ENCODE measurements at regions not wholly inside any gene's neighbourhood (a gene's known extent, or its start where the extent isn't known, plus 50 kb on each side); places are given as distances from the start of the nearest gene placed in this dataset.

DNA sequence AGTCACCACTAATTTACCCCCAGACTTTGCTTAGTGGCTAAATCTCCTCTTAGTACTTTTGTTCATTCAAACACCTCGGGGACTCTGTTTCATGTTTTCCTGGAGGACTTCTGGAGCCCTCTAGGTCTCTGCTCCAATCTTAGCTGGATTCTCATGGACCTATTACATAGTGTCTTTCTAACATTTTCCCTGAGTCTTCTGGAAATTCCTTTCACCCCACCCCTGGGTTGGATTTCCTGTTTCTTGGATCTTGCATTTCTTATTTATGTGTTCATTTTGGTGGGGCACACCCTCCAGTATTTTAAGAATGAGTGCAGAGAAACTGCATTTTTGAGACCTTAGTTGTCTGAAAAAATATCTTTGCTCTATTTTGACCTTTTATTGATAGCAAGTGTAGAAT, 220.1 kb downstream of the BLID start:
- H3K18ac ChIP-seq (ENCODE audit: insufficient read length, low read depth, low read length): no peak overlapping the region
- H3K56ac ChIP-seq (ENCODE audit: insufficient read length, low read depth, low read length): no peak overlapping the region
- H3K9ac ChIP-seq (ENCODE audit: extremely low read depth, insufficient read length, low read length): no peak overlapping the region
- H4K5ac ChIP-seq (ENCODE audit: insufficient read length, low read depth, low read length): no peak overlapping the region
- H3K4me3 Mint-ChIP-seq: no peak overlapping the region
- H3K27ac ChIP-seq (ENCODE audit: insufficient read length, low read depth, low read length): no peak overlapping the region
- H3K4me1 ChIP-seq (ENCODE audit: insufficient read depth, low read length): no peaks in the 10 kb centered on the region
- H2AK5ac ChIP-seq (ENCODE audit: insufficient read length, low read length): no peak overlapping the region
- no peaks in the 10 kb centered on the region for H3K23me2 ChIP-seq (ENCODE audit: insufficient read length, low read depth, low read length, poor library complexity, severe bottlenecking)
- no peaks in the 10 kb centered on the region for H4K20me1 ChIP-seq (ENCODE audit: control insufficient read depth, insufficient read depth, insufficient read length)
- H2BK15ac ChIP-seq (ENCODE audit: low read depth, low read length): no peak overlapping the region
- H3K9me3 Mint-ChIP-seq: no peaks in the 10 kb centered on the region; a peak in 1 of 5 replicates
- H3K79me1 ChIP-seq (ENCODE audit: insufficient read depth, low read depth, low read length, poor library complexity, severe bottlenecking): no peaks in the 10 kb centered on the region
- H3K27me3 ChIP-seq (ENCODE audit: insufficient read depth, low read length): no peaks in the 10 kb centered on the region
- H4K91ac ChIP-seq (ENCODE audit: insufficient read length, low read depth, low read length): no peak overlapping the region
- no peaks in the 10 kb centered on the region for H3K36me3 Mint-ChIP-seq (ENCODE audit: insufficient read depth in 1 of 3, low read depth in 3 of 3)
- H3K4ac ChIP-seq (ENCODE audit: low read depth, low read length): no peak overlapping the region
- TF ChIP-seq, protein P1, sequence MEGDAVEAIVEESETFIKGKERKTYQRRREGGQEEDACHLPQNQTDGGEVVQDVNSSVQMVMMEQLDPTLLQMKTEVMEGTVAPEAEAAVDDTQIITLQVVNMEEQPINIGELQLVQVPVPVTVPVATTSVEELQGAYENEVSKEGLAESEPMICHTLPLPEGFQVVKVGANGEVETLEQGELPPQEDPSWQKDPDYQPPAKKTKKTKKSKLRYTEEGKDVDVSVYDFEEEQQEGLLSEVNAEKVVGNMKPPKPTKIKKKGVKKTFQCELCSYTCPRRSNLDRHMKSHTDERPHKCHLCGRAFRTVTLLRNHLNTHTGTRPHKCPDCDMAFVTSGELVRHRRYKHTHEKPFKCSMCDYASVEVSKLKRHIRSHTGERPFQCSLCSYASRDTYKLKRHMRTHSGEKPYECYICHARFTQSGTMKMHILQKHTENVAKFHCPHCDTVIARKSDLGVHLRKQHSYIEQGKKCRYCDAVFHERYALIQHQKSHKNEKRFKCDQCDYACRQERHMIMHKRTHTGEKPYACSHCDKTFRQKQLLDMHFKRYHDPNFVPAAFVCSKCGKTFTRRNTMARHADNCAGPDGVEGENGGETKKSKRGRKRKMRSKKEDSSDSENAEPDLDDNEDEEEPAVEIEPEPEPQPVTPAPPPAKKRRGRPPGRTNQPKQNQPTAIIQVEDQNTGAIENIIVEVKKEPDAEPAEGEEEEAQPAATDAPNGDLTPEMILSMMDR (conservative IDR thresholded peaks at IDR 0.05): no peak
- H3K27ac Mint-ChIP-seq: no peak overlapping the region
- H3K79me2 ChIP-seq (ENCODE audit: insufficient read depth, low read length): no peaks in the 10 kb centered on the region
- no peak overlapping the region for H3K4me2 ChIP-seq (ENCODE audit: insufficient read depth, insufficient read length, low read length)
- peaks cover 12 to 14% of the 10 kb centered on the region in 2 experiments for H3K4me1 Mint-ChIP-seq
- no peak overlapping the region for H3K14ac ChIP-seq (ENCODE audit: insufficient read depth, low read length)
- no peak overlapping the region for H2BK120ac ChIP-seq (ENCODE audit: low read depth, low read length, poor library complexity, severe bottlenecking)
- H4K8ac ChIP-seq (replicated peaks; ENCODE audit: insufficient read length, low read depth, low read length): no peak overlapping the region
- H2BK20ac ChIP-seq (ENCODE audit: low read depth, low read length, poor library complexity, severe bottlenecking): no peak overlapping the region
- DNase-seq: no peak
- no peak overlapping the region for H2AFZ ChIP-seq (ENCODE audit: low read length)
- whole genome bisulfite sequencing (ENCODE audit: extremely low coverage, insufficient read length, low lambda C conversion rate): no CpG with 5 or more reads among the region's 1 CpG
- H3K9me3 ChIP-seq (ENCODE audit: control insufficient read depth, low read depth, low read length): no peaks in the 10 kb centered on the region
- H2BK12ac ChIP-seq (ENCODE audit: insufficient read length, low read depth, low read length): no peak overlapping the region
- H3T11ph ChIP-seq (ENCODE audit: low read length): no peak overlapping the region
- no peaks in the 10 kb centered on the region; the same call in 1 of the 2 replicates for H3K27me3 Mint-ChIP-seq (ENCODE audit: low read depth)
- no peak overlapping the region for H2BK5ac ChIP-seq (ENCODE audit: insufficient read length, low read length)
- no peak overlapping the region for H3K23ac ChIP-seq (ENCODE audit: insufficient read length, low read depth, low read length)
